ENCODE measurements at regions not wholly inside any gene's neighbourhood (a gene's known extent, or its start where the extent isn't known, plus 50 kb on each side); places are given as distances from the start of the nearest gene placed in this dataset.
"Not testable (repeated sequence)": the region's sequence is repeated elsewhere in the genome, so short reads cannot be mapped to it uniquely, and the experiment has no call there.

- no peak for DNase-seq (ENCODE audit: low spot score)
- in situ Hi-C loops (cut with MboI; ENCODE audit: low sequenced_read_pairs, unreplicated experiment) = no loop called here
- TF ChIP-seq CTCF (IDR thresholded peaks at IDR 0.05; ENCODE audit: borderline replicate concordance, control extremely low read depth, extremely low read depth, insufficient read depth, missing control alignments) = no peak
Observed at GRCh38 chr10:118820326-118821116, 65.8 kb upstream of the CACUL1 start.

- TF ChIP-seq CTCF (IDR thresholded peaks at IDR 0.05; ENCODE audit: borderline replicate concordance, control extremely low read depth, extremely low read depth, insufficient read depth, missing control alignments) = no peak
- in situ Hi-C loops (cut with MboI; ENCODE audit: low sequenced_read_pairs, unreplicated experiment) = no loop called here
Observed at GRCh38 chr10:118823256-118823907, 68.6 kb upstream of the CACUL1 start.

GRCh38 chr10:118827053-118827452, 72.3 kb upstream of the CACUL1 start:
- no peak for DNase-seq (ENCODE audit: low spot score)
- no peak for TF ChIP-seq CTCF (IDR thresholded peaks at IDR 0.05; ENCODE audit: borderline replicate concordance, control extremely low read depth, extremely low read depth, insufficient read depth, missing control alignments)
- in situ Hi-C loops (cut with MboI; ENCODE audit: low sequenced_read_pairs, unreplicated experiment) = no loop called here

More at GRCh38 chr10:118823256-118823907, 68.6 kb upstream of the CACUL1 start:
- no peak for DNase-seq (ENCODE audit: low spot score)

- no peak for TF ChIP-seq CTCF (IDR thresholded peaks at IDR 0.05; ENCODE audit: borderline replicate concordance, control extremely low read depth, extremely low read depth, insufficient read depth, missing control alignments)
- in situ Hi-C loops (cut with MboI; ENCODE audit: low sequenced_read_pairs, unreplicated experiment) = no loop called here
- DNase-seq (ENCODE audit: low spot score) = no peak
Observed at GRCh38 chr10:118827466-118828155, 72.8 kb upstream of the CACUL1 start.

- in situ Hi-C loops (cut with MboI; ENCODE audit: low sequenced_read_pairs, unreplicated experiment) = no loop called here
- no peak for DNase-seq (ENCODE audit: low spot score)
Observed at GRCh38 chr10:118832241-118832651, 77.5 kb upstream of the CACUL1 start.

GRCh38 chr10:118834370-118834769, 79.6 kb upstream of the CACUL1 start:
- in situ Hi-C loops (cut with MboI; ENCODE audit: low sequenced_read_pairs, unreplicated experiment) = not testable (repeated sequence)

More at GRCh38 chr10:118832241-118832651, 77.5 kb upstream of the CACUL1 start:
- no peak for TF ChIP-seq CTCF (IDR thresholded peaks at IDR 0.05; ENCODE audit: borderline replicate concordance, control extremely low read depth, extremely low read depth, insufficient read depth, missing control alignments)

More at GRCh38 chr10:118834370-118834769, 79.6 kb upstream of the CACUL1 start:
- not testable (repeated sequence) for DNase-seq (ENCODE audit: low spot score)

All from GM13976 (cell line).